Activated CD8-positive, alpha-beta T cell treated with anti-CD3 and anti-CD28 coated beads for 36 hours (primary cell): ENCODE measurements at regions not wholly inside any gene's neighbourhood (a gene's known extent, or its start where the extent isn't known, plus 50 kb on each side); places are given as distances from the start of the nearest gene placed in this dataset.

Experiments
- ATAC-seq: fragments of 200-7000 bp; cut with Tn5 transposase; one replicate; pipeline ENCODE4 v1.10.0; 2021; ENCODE audit warnings: mild to moderate bottlenecking, moderate library complexity
- CTCF ChIA-PET: fragments of 350-600 bp; sonication (Branson Sonifier 250); formaldehyde crosslinking; loops from one replicate; lab custom pipeline; 2021; ENCODE audit warnings: antibody characterized with exemption; lab: Charles Lee
- POLR2A ChIA-PET: fragments of 350-600 bp; sonication (Branson Sonifier 250); formaldehyde crosslinking; loops from one replicate; lab custom pipeline; 2021; ENCODE audit warnings: antibody characterized with exemption; lab: Charles Lee
- DNase-seq: peaks from one replicate; pipeline ENCODE4 v3.0.0-alpha.2; 2020
- H3K27ac Mint-ChIP-seq: one replicate; pipeline ENCODE4 v1.8.0; 2021; ENCODE audit warnings: mild to moderate bottlenecking, mixed read lengths
- H3K27me3 Mint-ChIP-seq: one replicate; pipeline ENCODE4 v1.8.0; 2021; ENCODE audit warnings: mixed read lengths
- H3K36me3 Mint-ChIP-seq: one replicate; pipeline ENCODE4 v1.8.0; 2021; ENCODE audit warnings: low read depth, mixed read lengths
- H3K4me1 Mint-ChIP-seq: one replicate; pipeline ENCODE4 v1.8.0; 2021; ENCODE audit warnings: low read depth, mixed read lengths
- H3K4me3 Mint-ChIP-seq: one replicate; pipeline ENCODE4 v1.8.0; 2021; ENCODE audit warnings: mild to moderate bottlenecking, moderate library complexity, mixed read lengths
- H3K9me3 Mint-ChIP-seq: one replicate; pipeline ENCODE4 v1.8.0; 2021; ENCODE audit warnings: mixed read lengths
- CTCF ChIP-seq: fragments of 200-600 bp; IDR thresholded peaks from one replicate; pipeline ENCODE4 v1.8.0; 2022; ENCODE audit warnings: antibody characterized with exemption, mild to moderate bottlenecking
- intact Hi-C: fragments of 100-400 bp; cut with micrococcal nuclease; formaldehyde crosslinking; loops from one replicate; pipeline ENCODE4 v1.10.0; 2022

GRCh38 chr17:54494721-54495715, 405.6 kb upstream of the TOM1L1 start:
- POLR2A ChIA-PET: no interaction called here
- Mint-ChIP-seq H3K4me1 (no peaks in the 10 kb centered on the region), H3K4me3 (no peak overlapping the region), H3K36me3 (no peaks in the 10 kb centered on the region), H3K9me3 (no peaks in the 10 kb centered on the region), H3K27me3 (no peaks in the 10 kb centered on the region), H3K27ac (no peak overlapping the region)
- no peak for ATAC-seq
- intact Hi-C loops: no loop called here
- no peak for TF ChIP-seq CTCF
- CTCF ChIA-PET: no interaction called here
- no peak for DNase-seq

- Mint-ChIP-seq H3K36me3 (no peaks in the 10 kb centered on the region), H3K4me3 (no peak overlapping the region), H3K4me1 (no peaks in the 10 kb centered on the region), H3K27me3 (no peaks in the 10 kb centered on the region), H3K9me3 (peaks cover 12% of the 10 kb centered on the region), H3K27ac (no peak overlapping the region)
- no peak for TF ChIP-seq CTCF
- ChIA-PET CTCF (no interaction called here), POLR2A (no interaction called here)
- intact Hi-C loops: no loop called here
- DNase-seq (no peak), ATAC-seq (no peak)
Observed at GRCh38 chr17:54505404-54505803, 395.2 kb upstream of the TOM1L1 start.

- ChIA-PET CTCF (no interaction called here), POLR2A (no interaction called here)
- Mint-ChIP-seq H3K27me3 (no peaks in the 10 kb centered on the region), H3K36me3 (no peaks in the 10 kb centered on the region), H3K27ac (no peak overlapping the region), H3K4me3 (no peak overlapping the region), H3K9me3 (peaks cover 7% of the 10 kb centered on the region), H3K4me1 (no peaks in the 10 kb centered on the region)
- no peak for DNase-seq
- intact Hi-C loops: no loop called here
- no peak for ATAC-seq
- TF ChIP-seq CTCF: no peak
Observed at GRCh38 chr17:54518706-54519105, 381.9 kb upstream of the TOM1L1 start.

GRCh38 chr17:54521137-54521536, 379.5 kb upstream of the TOM1L1 start:
- Mint-ChIP-seq H3K27me3 (no peaks in the 10 kb centered on the region), H3K9me3 (peaks cover 3% of the 10 kb centered on the region), H3K27ac (no peak overlapping the region), H3K36me3 (no peaks in the 10 kb centered on the region), H3K4me3 (no peak overlapping the region), H3K4me1 (no peaks in the 10 kb centered on the region)
- ChIA-PET CTCF (no interaction called here), POLR2A (no interaction called here)
- intact Hi-C loops: no loop called here
- TF ChIP-seq CTCF: no peak
- no peak for DNase-seq
- no peak for ATAC-seq

- intact Hi-C loops: no loop called here
- Mint-ChIP-seq H3K4me3 (no peak overlapping the region), H3K27me3 (no peaks in the 10 kb centered on the region), H3K36me3 (no peaks in the 10 kb centered on the region), H3K9me3 (no peaks in the 10 kb centered on the region), H3K4me1 (no peaks in the 10 kb centered on the region), H3K27ac (no peak overlapping the region)
- DNase-seq: no peak
- CTCF ChIA-PET: no interaction called here
- no peak for ATAC-seq
- POLR2A ChIA-PET: no interaction called here
- no peak for TF ChIP-seq CTCF
Observed at GRCh38 chr17:54524501-54524900, 376.2 kb upstream of the TOM1L1 start.
